GM21737 (cell line): ENCODE measurements at regions not wholly inside any gene's neighbourhood (a gene's known extent, or its start where the extent isn't known, plus 50 kb on each side); places are given as distances from the start of the nearest gene placed in this dataset.

Experiments used
- ATAC-seq: cut with Tn5 transposase; IDR thresholded peaks from one replicate; pipeline ENCODE4 v1.9.1; 2021; ENCODE audit warnings: mild to moderate bottlenecking, moderate library complexity; ENCODE audit not compliant: unreplicated experiment

- ATAC-seq = no peak
These were observed 157.6 kb upstream of the C1QTNF7 start for GRCh38 chr4:15270201-15270600.

GRCh38 chr4:15286041-15286440, 141.8 kb upstream of the C1QTNF7 start:
- ATAC-seq = no peak

GRCh38 chr4:15291122-15291521, 136.7 kb upstream of the C1QTNF7 start:
- ATAC-seq = no peak

- ATAC-seq = no peak
These were observed 134.1 kb upstream of the C1QTNF7 start for GRCh38 chr4:15293711-15294110.

- ATAC-seq = no peak
These were observed 133.6 kb upstream of the C1QTNF7 start for GRCh38 chr4:15294202-15294601.

- no peak for ATAC-seq
These were observed 133.0 kb upstream of the C1QTNF7 start for GRCh38 chr4:15294832-15295231.

GRCh38 chr4:15295421-15296162, 132.2 kb upstream of the C1QTNF7 start:
- no peak for ATAC-seq

- ATAC-seq = no peak
These were observed 130.5 kb upstream of the C1QTNF7 start for GRCh38 chr4:15297344-15297743.

- ATAC-seq = no peak
These were observed 128.2 kb upstream of the C1QTNF7 start for GRCh38 chr4:15299627-15300026.

GRCh38 chr4:15303052-15303641, 124.7 kb upstream of the C1QTNF7 start:
- ATAC-seq = no peak

- ATAC-seq = no peak
These were observed 112.9 kb upstream of the C1QTNF7 start for GRCh38 chr4:15314974-15315373.

GRCh38 chr4:15317246-15317645, 110.6 kb upstream of the C1QTNF7 start:
- no peak for ATAC-seq

- ATAC-seq = no peak
These were observed 109.0 kb upstream of the C1QTNF7 start for GRCh38 chr4:15318621-15319348.

GRCh38 chr4:15320121-15320678, 107.6 kb upstream of the C1QTNF7 start:
- no peak for ATAC-seq

GRCh38 chr4:15322006-15322405, 105.8 kb upstream of the C1QTNF7 start:
- no peak for ATAC-seq

GRCh38 chr4:15325987-15326386, 101.8 kb upstream of the C1QTNF7 start:
- no peak for ATAC-seq

- ATAC-seq = no peak
These were observed 100.2 kb upstream of the C1QTNF7 start for GRCh38 chr4:15327311-15328298.

- ATAC-seq = no peak
These were observed 95.9 kb upstream of the C1QTNF7 start for GRCh38 chr4:15331930-15332329.

GRCh38 chr4:15332377-15332776, 95.5 kb upstream of the C1QTNF7 start:
- no peak for ATAC-seq
